ENCODE measurements at regions not wholly inside any gene's neighbourhood (a gene's known extent, or its start where the extent isn't known, plus 50 kb on each side); places are given as distances from the start of the nearest gene placed in this dataset.

DNA sequence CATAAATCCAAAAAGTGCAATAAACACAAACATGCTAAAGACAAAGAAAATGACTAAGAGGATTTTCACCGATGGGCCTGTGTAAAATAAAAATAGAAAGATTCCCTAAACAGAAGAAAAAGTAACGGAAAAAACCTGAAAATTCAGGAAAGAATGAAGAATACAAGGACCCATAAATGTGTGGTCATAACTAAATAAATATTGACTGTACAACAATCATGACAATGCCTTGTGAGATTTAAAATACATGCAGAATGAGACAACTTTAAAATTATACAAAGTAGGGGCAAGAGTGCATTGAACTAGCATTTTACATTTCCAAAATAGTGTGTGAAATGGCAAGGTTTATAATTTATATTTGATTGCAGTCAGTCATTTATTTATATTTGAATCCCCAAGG is 409.1 kb upstream of the ANKRD30A start:
- no peak for TF ChIP-seq CTCF (IDR thresholded peaks at IDR 0.05 in 4 of 5, conservative IDR thresholded peaks at IDR 0.05 in 1 of 5)
- TF ChIP-seq POLR2A (IDR thresholded peaks at IDR 0.05) = no peak

Data from gastrocnemius medialis (tissue), 4 donors.